Activated naive CD8-positive, alpha-beta T cell treated with anti-CD3 and anti-CD28 coated beads, Interleukin-2, amount 50 U/mL, for 24 hours (primary cell): ENCODE measurements at regions not wholly inside any gene's neighbourhood (a gene's known extent, or its start where the extent isn't known, plus 50 kb on each side); places are given as distances from the start of the nearest gene placed in this dataset.

Experiments used
- ATAC-seq: fragments of 150-1000 bp; cut with Tn5 transposase; one replicate; pipeline ENCODE4 v1.10.0; 2021
- DNase-seq: peaks from one replicate; pipeline ENCODE4 v3.0.0; 2021
- H3K27ac Mint-ChIP-seq: one replicate; pipeline ENCODE4 v1.8.0; 2021; ENCODE audit warnings: mild to moderate bottlenecking, mixed read lengths
- H3K27me3 Mint-ChIP-seq: one replicate; pipeline ENCODE4 v1.8.0; 2021; ENCODE audit warnings: mixed read lengths
- H3K36me3 Mint-ChIP-seq: one replicate; pipeline ENCODE4 v1.8.0; 2021; ENCODE audit warnings: low read depth, mixed read lengths
- H3K4me1 Mint-ChIP-seq: one replicate; pipeline ENCODE4 v1.8.0; 2021; ENCODE audit warnings: mixed read lengths
- H3K4me3 Mint-ChIP-seq: one replicate; pipeline ENCODE4 v1.8.0; 2021; ENCODE audit warnings: mild to moderate bottlenecking, moderate library complexity, mixed read lengths
- H3K9me3 Mint-ChIP-seq: one replicate; pipeline ENCODE4 v1.8.0; 2021; ENCODE audit warnings: mixed read lengths

DNA sequence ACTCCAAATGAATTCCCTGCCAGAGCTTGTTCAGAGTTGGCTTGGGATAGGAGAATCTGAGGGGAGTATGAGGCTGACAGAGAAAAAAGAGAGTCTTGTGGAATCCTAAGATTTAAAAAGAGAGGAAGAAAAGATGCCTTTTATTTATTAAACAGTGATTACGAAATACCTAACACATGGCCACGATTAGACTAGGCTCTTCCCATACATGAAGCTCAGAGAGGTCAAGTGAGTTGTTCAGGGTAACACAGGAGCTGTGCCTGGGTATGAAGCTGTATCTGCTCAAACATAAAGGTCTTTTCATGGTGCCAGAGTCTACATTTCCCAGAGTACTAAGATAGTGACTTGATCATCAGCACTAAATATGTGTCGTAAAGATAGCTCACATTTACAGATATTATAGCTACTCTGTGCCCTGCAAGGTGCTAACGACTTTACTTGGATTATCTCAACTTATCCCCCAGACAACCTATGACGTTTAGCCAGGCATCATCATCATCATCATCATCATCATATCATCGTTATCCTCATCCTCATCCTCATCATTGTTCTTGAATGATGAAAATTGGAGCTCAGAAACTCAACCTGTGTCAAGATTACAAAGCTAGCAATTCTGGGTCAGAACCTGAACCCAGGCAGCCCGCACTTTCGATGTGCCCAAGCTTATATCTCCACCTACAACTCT is 500.8 kb downstream of the NPIPA7 start:
- Mint-ChIP-seq H3K27ac (no peak overlapping the region), H3K9me3 (no peaks in the 10 kb centered on the region), H3K27me3 (peaks cover 3% of the 10 kb centered on the region), H3K4me1 (no peaks in the 10 kb centered on the region), H3K36me3 (no peaks in the 10 kb centered on the region), H3K4me3 (no peak overlapping the region)
- no peak for ATAC-seq
- DNase-seq = no peak

DNA sequence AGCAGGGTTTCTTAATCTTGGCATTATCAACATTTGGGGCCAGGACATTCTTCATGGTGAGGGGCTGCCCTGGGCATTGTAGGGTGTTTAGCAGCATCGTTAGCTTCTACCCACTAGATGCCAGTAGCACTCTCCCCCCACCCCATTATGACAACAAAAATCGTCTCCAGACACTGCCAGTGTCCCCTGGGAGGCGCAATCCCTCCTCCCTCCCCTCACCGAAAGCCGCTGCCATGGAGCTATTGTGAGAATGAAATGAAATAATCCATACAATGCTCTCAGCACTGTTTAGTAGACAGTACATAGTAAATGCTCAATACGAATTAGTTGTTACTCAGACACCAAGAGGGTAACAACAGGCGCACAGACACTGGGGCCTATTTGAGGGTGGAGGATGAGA is 502.9 kb downstream of the NPIPA7 start:
- Mint-ChIP-seq H3K27ac (no peak overlapping the region), H3K36me3 (no peaks in the 10 kb centered on the region), H3K4me3 (no peak overlapping the region), H3K27me3 (peaks cover 3% of the 10 kb centered on the region), H3K9me3 (no peaks in the 10 kb centered on the region), H3K4me1 (no peaks in the 10 kb centered on the region)
- ATAC-seq (no peak), DNase-seq (no peak)

GRCh38 chr16:16882766-16883165 is 503.8 kb downstream of the NPIPA7 start:
- Mint-ChIP-seq H3K36me3 (no peaks in the 10 kb centered on the region), H3K9me3 (no peaks in the 10 kb centered on the region), H3K4me3 (no peak overlapping the region), H3K4me1 (no peaks in the 10 kb centered on the region), H3K27ac (no peak overlapping the region), H3K27me3 (peaks cover 3% of the 10 kb centered on the region)
- DNase-seq (no peak), ATAC-seq (no peak)

- Mint-ChIP-seq H3K9me3 (no peaks in the 10 kb centered on the region), H3K4me3 (no peak overlapping the region), H3K4me1 (no peaks in the 10 kb centered on the region), H3K27ac (no peak overlapping the region), H3K27me3 (no peaks in the 10 kb centered on the region), H3K36me3 (no peaks in the 10 kb centered on the region)
- DNase-seq = no peak
- no peak for ATAC-seq
Observed at GRCh38 chr16:16884451-16884850, 505.5 kb downstream of the NPIPA7 start.

DNA sequence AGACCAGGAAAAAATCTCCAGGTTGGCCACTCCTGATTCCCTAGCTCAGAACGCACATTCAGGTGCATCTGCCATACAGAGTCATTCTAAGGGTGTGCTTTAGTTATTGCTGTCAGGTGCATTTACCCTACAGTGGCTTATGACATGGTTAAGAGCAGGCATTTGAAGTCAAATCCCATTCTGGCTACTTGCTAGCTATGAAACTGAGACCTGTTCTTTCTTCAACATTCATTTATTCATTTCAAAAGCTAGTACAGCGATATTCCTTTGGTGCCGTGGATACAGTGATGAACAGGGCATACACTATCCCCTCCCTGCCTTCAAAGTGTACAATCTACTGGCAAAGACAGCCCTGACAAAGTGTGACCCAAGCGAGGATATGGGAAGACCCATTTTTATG is 508.3 kb downstream of the NPIPA7 start:
- H3K4me3 Mint-ChIP-seq = no peak overlapping the region
- H3K27me3 Mint-ChIP-seq = no peaks in the 10 kb centered on the region
- no peaks in the 10 kb centered on the region for H3K4me1 Mint-ChIP-seq
- no peaks in the 10 kb centered on the region for H3K9me3 Mint-ChIP-seq
- no peak overlapping the region for H3K27ac Mint-ChIP-seq
- no peak for DNase-seq
- ATAC-seq = no peak
- H3K36me3 Mint-ChIP-seq = no peaks in the 10 kb centered on the region

DNA sequence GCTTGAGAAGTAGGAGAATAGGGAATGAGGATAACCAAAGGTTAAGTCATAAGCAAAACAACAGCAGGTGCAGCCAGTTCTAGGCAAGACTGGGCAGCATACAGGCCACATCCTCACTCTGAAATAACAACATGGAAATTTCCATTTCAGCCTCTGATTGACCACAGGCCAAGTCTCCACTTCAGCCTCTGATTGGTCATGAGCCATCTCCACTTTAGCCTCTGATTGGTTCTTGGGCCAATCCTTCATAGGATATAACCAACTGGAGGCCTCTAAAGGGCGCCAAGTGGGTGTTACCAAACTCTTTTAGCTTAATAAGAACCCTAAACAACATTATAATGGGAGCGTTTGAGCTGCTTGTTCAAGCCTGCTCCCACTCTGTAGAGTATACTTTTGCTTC is 512.0 kb downstream of the NPIPA7 start:
- H3K36me3 Mint-ChIP-seq = no peaks in the 10 kb centered on the region
- H3K27me3 Mint-ChIP-seq = no peaks in the 10 kb centered on the region
- H3K4me3 Mint-ChIP-seq = no peak overlapping the region
- no peak for ATAC-seq
- no peak overlapping the region for H3K27ac Mint-ChIP-seq
- no peaks in the 10 kb centered on the region for H3K4me1 Mint-ChIP-seq
- H3K9me3 Mint-ChIP-seq = no peaks in the 10 kb centered on the region
- no peak for DNase-seq

DNA sequence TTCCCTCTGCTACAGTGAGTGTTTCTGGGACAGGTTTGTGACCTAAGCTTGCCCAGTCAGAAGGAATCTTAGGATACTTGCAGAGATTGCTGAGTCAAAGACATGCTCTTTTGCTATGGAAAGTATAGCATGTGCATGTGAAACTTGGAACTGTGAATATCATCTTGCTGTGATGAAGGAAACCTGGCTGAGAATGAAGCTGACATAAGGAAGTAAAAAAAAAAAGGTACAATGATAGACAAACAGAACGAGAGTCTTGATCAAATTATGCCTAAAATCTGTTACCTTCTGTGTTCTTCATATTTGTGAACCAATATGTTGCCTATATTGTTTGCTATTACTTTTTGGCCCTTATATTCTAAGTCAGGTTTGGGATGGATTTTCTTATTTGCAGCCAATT is 525.7 kb downstream of the NPIPA7 start:
- no peaks in the 10 kb centered on the region for H3K36me3 Mint-ChIP-seq
- no peaks in the 10 kb centered on the region for H3K27me3 Mint-ChIP-seq
- H3K4me3 Mint-ChIP-seq = no peak overlapping the region
- H3K27ac Mint-ChIP-seq = no peak overlapping the region
- DNase-seq (no peak), ATAC-seq (no peak)
- peaks cover 24% of the 10 kb centered on the region for H3K9me3 Mint-ChIP-seq
- H3K4me1 Mint-ChIP-seq = no peaks in the 10 kb centered on the region

DNA sequence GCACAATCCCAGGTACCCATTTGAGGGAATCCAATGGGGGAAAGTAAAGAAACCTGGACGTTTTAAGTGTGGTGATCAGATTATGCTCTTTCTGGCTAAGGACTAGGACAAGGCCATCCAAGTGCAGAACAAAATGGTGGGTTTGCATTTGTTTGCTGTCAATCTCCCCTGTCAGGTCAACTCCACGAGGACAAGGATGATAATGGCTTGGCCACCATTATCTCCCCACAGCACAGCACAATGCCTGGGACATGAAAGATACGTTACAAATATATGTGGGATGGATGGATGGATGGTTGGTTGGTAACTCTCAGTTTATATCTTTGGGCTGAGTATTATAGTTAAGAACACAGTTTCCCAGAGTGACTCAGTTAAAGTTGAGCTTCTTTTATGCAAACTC is 526.9 kb downstream of the NPIPA7 start:
- Mint-ChIP-seq H3K4me1 (no peaks in the 10 kb centered on the region), H3K4me3 (no peak overlapping the region), H3K27me3 (no peaks in the 10 kb centered on the region), H3K36me3 (no peaks in the 10 kb centered on the region), H3K9me3 (peaks cover 13% of the 10 kb centered on the region), H3K27ac (no peak overlapping the region)
- DNase-seq (no peak), ATAC-seq (no peak)

DNA sequence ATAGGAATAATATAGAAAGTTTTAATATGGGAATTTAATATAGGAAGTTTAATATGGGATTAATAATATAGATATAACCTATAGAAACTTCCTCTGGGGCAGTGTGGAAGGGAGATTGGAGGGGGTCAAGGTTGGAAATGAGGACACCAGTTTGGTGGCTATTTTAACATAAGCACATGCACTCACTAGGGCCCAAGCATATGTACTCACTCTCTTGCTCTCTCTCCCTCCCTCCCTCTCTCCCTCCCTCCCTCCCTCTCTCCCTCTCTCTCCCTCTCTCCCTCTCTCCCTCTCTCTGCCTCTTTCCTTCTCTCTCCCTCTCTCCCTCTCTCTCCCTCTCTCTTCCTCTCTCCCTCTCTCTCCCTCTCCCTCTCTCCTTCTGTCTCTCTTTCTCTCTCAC is 528.1 kb downstream of the NPIPA7 start:
- H3K4me3 Mint-ChIP-seq = no peak overlapping the region
- H3K9me3 Mint-ChIP-seq = peaks cover 9% of the 10 kb centered on the region
- no peaks in the 10 kb centered on the region for H3K36me3 Mint-ChIP-seq
- DNase-seq = no peak
- no peaks in the 10 kb centered on the region for H3K4me1 Mint-ChIP-seq
- ATAC-seq = no peak
- no peak overlapping the region for H3K27ac Mint-ChIP-seq
- no peaks in the 10 kb centered on the region for H3K27me3 Mint-ChIP-seq

DNA sequence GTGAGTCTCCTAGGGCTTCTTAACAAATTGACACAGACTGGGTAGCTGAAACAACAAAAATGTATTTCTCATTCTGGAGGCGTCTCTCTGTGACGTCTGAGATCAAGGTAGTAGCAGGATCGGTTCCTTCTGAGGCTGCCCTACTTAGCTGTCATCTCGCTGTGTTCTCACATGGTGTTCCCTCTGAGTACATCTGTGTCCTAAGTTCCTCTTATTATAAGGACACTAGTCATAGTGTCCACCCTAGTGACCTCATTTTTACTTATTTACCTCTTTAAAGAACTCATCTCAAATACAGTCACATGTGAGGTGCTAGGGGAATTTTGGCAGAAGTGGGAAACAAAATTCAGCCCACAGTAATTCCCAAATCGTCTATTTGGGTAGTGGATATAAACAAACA is 529.1 kb downstream of the NPIPA7 start:
- peaks cover 4% of the 10 kb centered on the region for H3K9me3 Mint-ChIP-seq
- no peak overlapping the region for H3K27ac Mint-ChIP-seq

DNA sequence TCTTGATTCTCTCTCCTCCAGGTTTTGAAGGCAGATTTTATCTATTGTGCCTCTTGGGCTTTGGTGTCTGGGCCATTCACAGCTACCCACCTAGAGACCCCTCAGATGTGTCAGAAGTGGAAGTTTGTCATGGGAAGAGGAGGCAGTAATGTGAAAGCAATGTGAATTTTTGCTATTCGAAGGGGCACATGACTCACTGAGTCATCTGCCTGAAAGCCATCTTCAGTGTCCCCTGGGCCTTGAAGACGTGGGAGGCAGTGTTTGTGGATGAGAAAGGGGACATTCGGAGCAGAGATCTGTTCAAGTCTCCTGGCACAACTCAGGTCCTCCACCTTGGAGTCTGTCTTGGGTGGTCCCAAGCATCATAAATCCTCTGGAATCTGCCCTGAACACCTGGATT is 530.2 kb downstream of the NPIPA7 start:
- no peak for DNase-seq
- H3K36me3 Mint-ChIP-seq = no peaks in the 10 kb centered on the region
- no peak overlapping the region for H3K27ac Mint-ChIP-seq
- H3K9me3 Mint-ChIP-seq = no peaks in the 10 kb centered on the region
- no peaks in the 10 kb centered on the region for H3K4me1 Mint-ChIP-seq
- no peak overlapping the region for H3K4me3 Mint-ChIP-seq
- H3K27me3 Mint-ChIP-seq = no peaks in the 10 kb centered on the region
- ATAC-seq = no peak

More for the DNA sequence above, 529.1 kb downstream of the NPIPA7 start:
- no peak overlapping the region for H3K4me3 Mint-ChIP-seq
- no peaks in the 10 kb centered on the region for H3K27me3 Mint-ChIP-seq
- H3K4me1 Mint-ChIP-seq = no peaks in the 10 kb centered on the region
- DNase-seq (no peak), ATAC-seq (no peak)
- H3K36me3 Mint-ChIP-seq = no peaks in the 10 kb centered on the region

- Mint-ChIP-seq H3K4me1 (no peaks in the 10 kb centered on the region), H3K9me3 (no peaks in the 10 kb centered on the region), H3K36me3 (no peaks in the 10 kb centered on the region), H3K27ac (no peak overlapping the region), H3K27me3 (no peaks in the 10 kb centered on the region), H3K4me3 (no peak overlapping the region)
- no peak for ATAC-seq
- DNase-seq = no peak
Observed at GRCh38 chr16:16910666-16911065, 531.7 kb downstream of the NPIPA7 start.

- Mint-ChIP-seq H3K4me1 (no peaks in the 10 kb centered on the region), H3K27me3 (peaks cover 11% of the 10 kb centered on the region), H3K4me3 (no peak overlapping the region), H3K27ac (no peak overlapping the region), H3K9me3 (no peaks in the 10 kb centered on the region), H3K36me3 (no peaks in the 10 kb centered on the region)
- DNase-seq (no peak), ATAC-seq (no peak)
Observed at GRCh38 chr16:16915771-16916170, 536.8 kb downstream of the NPIPA7 start.

DNA sequence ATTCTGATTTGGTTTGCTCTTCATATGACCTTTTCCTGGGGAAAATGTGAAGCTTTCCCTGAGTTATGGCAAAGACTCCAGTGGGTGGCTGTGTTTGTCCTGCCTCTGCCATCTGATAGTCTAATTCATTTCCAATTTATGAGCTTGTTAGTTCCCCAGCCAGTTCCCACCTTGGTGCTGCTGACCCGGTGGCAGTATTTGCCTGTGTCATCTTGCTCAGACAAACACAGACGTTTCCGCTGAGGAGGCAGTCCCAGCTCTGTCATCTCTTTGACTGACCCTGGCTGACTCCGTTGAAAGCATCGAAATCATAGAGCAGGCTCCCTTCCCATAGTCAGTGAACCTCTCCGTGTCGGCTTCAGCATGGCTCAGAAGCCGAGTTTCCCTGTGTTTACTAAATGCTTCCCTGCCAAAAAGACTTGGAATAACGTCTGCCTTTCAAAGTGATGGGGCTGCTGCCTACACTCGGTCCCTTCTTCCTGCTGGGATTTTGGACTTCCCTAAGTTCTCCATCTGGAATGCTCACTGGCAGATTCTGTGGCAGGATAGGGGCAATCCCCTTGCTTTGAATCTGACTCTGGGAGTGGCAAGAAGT is 538.3 kb downstream of the NPIPA7 start:
- Mint-ChIP-seq H3K9me3 (no peaks in the 10 kb centered on the region), H3K27ac (no peak overlapping the region), H3K4me1 (no peaks in the 10 kb centered on the region), H3K27me3 (peaks cover 11% of the 10 kb centered on the region), H3K36me3 (no peaks in the 10 kb centered on the region), H3K4me3 (no peak overlapping the region)
- DNase-seq (no peak), ATAC-seq (no peak)

DNA sequence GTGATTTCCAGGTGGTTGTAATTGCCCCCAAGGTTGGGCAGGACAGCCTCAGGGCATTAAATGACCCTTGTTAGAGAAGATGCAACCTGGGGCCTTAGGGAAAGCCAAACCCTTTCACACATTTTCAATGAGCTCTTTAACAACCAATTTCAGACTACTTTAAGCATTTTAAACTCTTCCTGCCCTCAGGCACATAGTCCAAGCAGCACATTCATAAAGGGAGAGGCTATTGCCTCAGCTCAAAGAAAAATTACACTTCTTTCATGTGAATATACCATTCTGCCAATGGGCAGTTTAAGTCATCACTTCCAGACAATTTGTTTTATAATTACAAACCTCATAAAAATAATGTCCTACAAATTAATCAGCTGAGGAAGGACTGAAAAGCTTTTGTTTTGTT is 544.5 kb downstream of the NPIPA7 start:
- Mint-ChIP-seq H3K36me3 (no peaks in the 10 kb centered on the region), H3K4me1 (no peaks in the 10 kb centered on the region)
- ATAC-seq = no peak

GRCh38 chr16:16924613-16925012 is 545.7 kb downstream of the NPIPA7 start:
- no peaks in the 10 kb centered on the region for H3K27me3 Mint-ChIP-seq
- H3K36me3 Mint-ChIP-seq = no peaks in the 10 kb centered on the region
- H3K9me3 Mint-ChIP-seq = no peaks in the 10 kb centered on the region

More for the DNA sequence above, 544.5 kb downstream of the NPIPA7 start:
- Mint-ChIP-seq H3K27me3 (peaks cover 5% of the 10 kb centered on the region), H3K4me3 (no peak overlapping the region), H3K9me3 (no peaks in the 10 kb centered on the region), H3K27ac (no peak overlapping the region)
- DNase-seq = no peak

More at GRCh38 chr16:16924613-16925012, 545.7 kb downstream of the NPIPA7 start:
- Mint-ChIP-seq H3K27ac (no peak overlapping the region), H3K4me1 (peaks cover 2% of the 10 kb centered on the region), H3K4me3 (no peak overlapping the region)
- no peak for ATAC-seq
- no peak for DNase-seq
